Keratinocyte (primary cell): ENCODE measurements at regions not wholly inside any gene's neighbourhood (a gene's known extent, or its start where the extent isn't known, plus 50 kb on each side); places are given as distances from the start of the nearest gene placed in this dataset.

Experiments used
- EZH2 ChIP-seq: IDR thresholded peaks from one replicate; pipeline ENCODE4 v1.6.1; 2012; ENCODE audit warnings: inconsistent platforms, mild to moderate bottlenecking, low read length, moderate library complexity
- TF ChIP-seq, protein P1 (sequence below), 3 experiments: IDR thresholded peaks in 1 of 3; conservative IDR thresholded peaks in 1 of 3; optimal IDR thresholded peaks in 1 of 3; 2 replicates in 2 of 3; 3 replicates in 1 of 3; pipeline versions ENCODE3 to v1.5.1; 2011; ENCODE audit warnings: low read length in 3 of 3, mild to moderate bottlenecking in 3 of 3, moderate library complexity in 2 of 3, control low read depth in 1 of 3, inconsistent platforms in 1 of 3; ENCODE audit not compliant: insufficient read depth in 2 of 3; ENCODE audit errors: extremely low read depth in 1 of 3

- TF ChIP-seq, protein P1, sequence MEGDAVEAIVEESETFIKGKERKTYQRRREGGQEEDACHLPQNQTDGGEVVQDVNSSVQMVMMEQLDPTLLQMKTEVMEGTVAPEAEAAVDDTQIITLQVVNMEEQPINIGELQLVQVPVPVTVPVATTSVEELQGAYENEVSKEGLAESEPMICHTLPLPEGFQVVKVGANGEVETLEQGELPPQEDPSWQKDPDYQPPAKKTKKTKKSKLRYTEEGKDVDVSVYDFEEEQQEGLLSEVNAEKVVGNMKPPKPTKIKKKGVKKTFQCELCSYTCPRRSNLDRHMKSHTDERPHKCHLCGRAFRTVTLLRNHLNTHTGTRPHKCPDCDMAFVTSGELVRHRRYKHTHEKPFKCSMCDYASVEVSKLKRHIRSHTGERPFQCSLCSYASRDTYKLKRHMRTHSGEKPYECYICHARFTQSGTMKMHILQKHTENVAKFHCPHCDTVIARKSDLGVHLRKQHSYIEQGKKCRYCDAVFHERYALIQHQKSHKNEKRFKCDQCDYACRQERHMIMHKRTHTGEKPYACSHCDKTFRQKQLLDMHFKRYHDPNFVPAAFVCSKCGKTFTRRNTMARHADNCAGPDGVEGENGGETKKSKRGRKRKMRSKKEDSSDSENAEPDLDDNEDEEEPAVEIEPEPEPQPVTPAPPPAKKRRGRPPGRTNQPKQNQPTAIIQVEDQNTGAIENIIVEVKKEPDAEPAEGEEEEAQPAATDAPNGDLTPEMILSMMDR (optimal IDR thresholded peaks at IDR 0.05 in 1 of 3, IDR thresholded peaks at IDR 0.05 in 1 of 3, conservative IDR thresholded peaks at IDR 0.05 in 1 of 3; ENCODE audit: extremely low read depth in 1 of 3, insufficient read depth in 2 of 3, low read length in 3 of 3) = no peak
- no peak for TF ChIP-seq EZH2
Observed at GRCh38 chr6:145017516-145017915, 717.8 kb downstream of the EPM2A start.
